Common myeloid progenitor, CD34-positive (primary cell): ENCODE measurements at regions not wholly inside any gene's neighbourhood (a gene's known extent, or its start where the extent isn't known, plus 50 kb on each side); places are given as distances from the start of the nearest gene placed in this dataset.

ENCODE experiments used
- CTCF ChIA-PET: fragments of 350-600 bp; sonication (Branson Sonifier 250); formaldehyde crosslinking; loops from one replicate; lab custom pipeline; 2021; ENCODE audit warnings: antibody characterized with exemption; lab: Charles Lee
- POLR2A ChIA-PET: fragments of 350-600 bp; sonication (Branson Sonifier 250); formaldehyde crosslinking; loops from one replicate; lab custom pipeline; 2021; ENCODE audit warnings: antibody characterized with exemption; lab: Charles Lee
- DNase-seq, 3 donors: peaks; one replicate each; pipeline versions ENCODE4 v3.0.0 to v3.0.0-alpha.2; 2013
- H3K27ac ChIP-seq, 2 experiments: 1 replicate in 1 of 2; 2 replicates in 1 of 2; pipeline ENCODE4 v1.7.0; 2013; ENCODE audit warnings: inconsistent platforms in 2 of 2, low read length in 2 of 2, mild to moderate bottlenecking in 2 of 2, low read depth in 1 of 2, moderate library complexity in 1 of 2; ENCODE audit not compliant: severe bottlenecking in 2 of 2, insufficient read depth in 1 of 2, poor library complexity in 1 of 2
- H3K27me3 ChIP-seq, 5 experiments: replicated peaks in 2 of 5; 1 replicate in 3 of 5; 2 replicates in 2 of 5; pipeline versions ENCODE4 v1.6.1 to v1.7.0; 2013; ENCODE audit warnings: low read length in 4 of 5, mild to moderate bottlenecking in 2 of 5, moderate library complexity in 2 of 5, inconsistent platforms in 1 of 5; ENCODE audit not compliant: insufficient read depth in 5 of 5, control insufficient read depth in 4 of 5
- H3K36me3 ChIP-seq, 4 experiments: 1 replicate in 2 of 4; 2 replicates in 2 of 4; pipeline versions ENCODE4 v1.6.1 to v1.7.0; 2013; ENCODE audit warnings: low read length in 3 of 4, control low read depth in 1 of 4, mild to moderate bottlenecking in 1 of 4; ENCODE audit not compliant: control insufficient read depth in 4 of 4, insufficient read depth in 4 of 4
- H3K4me1 ChIP-seq, 4 experiments: 1 replicate in 3 of 4; 2 replicates in 1 of 4; pipeline versions ENCODE4 v1.6.1 to v1.7.1; 2013; ENCODE audit warnings: low read length in 3 of 4, mild to moderate bottlenecking in 3 of 4, control low read depth in 1 of 4, inconsistent platforms in 1 of 4, moderate library complexity in 1 of 4; ENCODE audit not compliant: control insufficient read depth in 4 of 4, insufficient read depth in 4 of 4; ENCODE audit errors: control extremely low read depth in 1 of 4
- H3K4me3 ChIP-seq, 7 experiments: 1 replicate in 4 of 7; 2 replicates in 3 of 7; pipeline versions ENCODE4 v1.5.1 to v1.7.0; 2013; ENCODE audit warnings: mild to moderate bottlenecking in 7 of 7, low read length in 6 of 7, moderate library complexity in 6 of 7, inconsistent platforms in 2 of 7, low read depth in 2 of 7, control low read depth in 1 of 7; ENCODE audit not compliant: insufficient read depth in 4 of 7, control insufficient read depth in 1 of 7; ENCODE audit errors: extremely low read depth in 1 of 7
- H3K9me3 ChIP-seq, 5 experiments: 1 replicate in 4 of 5; 2 replicates in 1 of 5; pipeline versions ENCODE4 v1.6.1 to v1.7.1; 2013; ENCODE audit warnings: low read length in 4 of 5, mild to moderate bottlenecking in 2 of 5, inconsistent platforms in 1 of 5, low read depth in 1 of 5, moderate library complexity in 1 of 5; ENCODE audit not compliant: control insufficient read depth in 4 of 5, insufficient read depth in 2 of 5; ENCODE audit errors: control extremely low read depth in 1 of 5
- WGBS: methylation state at CpG from one replicate; pipeline ENCODE4 v1.1.5; 2013; ENCODE audit not compliant: insufficient coverage; 5-methylcytosine and 5-hydroxymethylcytosine counted together

GRCh38 chr3:187465503-187465902 is 97.3 kb downstream of the RTP4 start:
- Histone ChIP-seq H3K36me3 (no peaks in the 10 kb centered on the region), H3K4me3 (no peak overlapping the region), H3K27me3 (peaks cover 0 to 3% (median 0%) of the 10 kb centered on the region in 5 experiments), H3K27ac (no peak overlapping the region), H3K4me1 (no peaks in the 10 kb centered on the region), H3K9me3 (no peaks in the 10 kb centered on the region)
- POLR2A ChIA-PET = no interaction called here
- CTCF ChIA-PET = no interaction called here
- DNase-seq = no peak
- WGBS = no CpG with 5 or more reads among the region's 4 CpGs

- no peaks in the 10 kb centered on the region for H3K4me1 ChIP-seq
- POLR2A ChIA-PET = no interaction called here
- no peak for DNase-seq
- H3K27me3 ChIP-seq = peaks cover 0 to 3% (median 0%) of the 10 kb centered on the region in 5 experiments
- no peaks in the 10 kb centered on the region for H3K36me3 ChIP-seq
- no peaks in the 10 kb centered on the region for H3K9me3 ChIP-seq
- H3K4me3 ChIP-seq = no peak overlapping the region
- CTCF ChIA-PET = no interaction called here
- WGBS = 100% methylated on average over 2 of the region's 4 CpGs
- H3K27ac ChIP-seq = no peak overlapping the region
These were observed 96.5 kb downstream of the RTP4 start for GRCh38 chr3:187464682-187465081.

- ChIA-PET CTCF (no interaction called here), POLR2A (no interaction called here)
- no peaks in the 10 kb centered on the region for H3K36me3 ChIP-seq
- no peak overlapping the region for H3K27ac ChIP-seq
- no peak overlapping the region for H3K4me3 ChIP-seq
- no peak for DNase-seq
- no peaks in the 10 kb centered on the region for H3K4me1 ChIP-seq
- WGBS = 83% methylated on average over 1 of the region's 2 CpGs
- peaks cover 0 to 3% (median 0%) of the 10 kb centered on the region in 5 experiments for H3K27me3 ChIP-seq
- H3K9me3 ChIP-seq = no peaks in the 10 kb centered on the region
These were observed 90.7 kb downstream of the RTP4 start for GRCh38 chr3:187458921-187459320.

GRCh38 chr3:187458383-187458782 is 90.2 kb downstream of the RTP4 start:
- Histone ChIP-seq H3K36me3 (no peaks in the 10 kb centered on the region), H3K4me1 (no peaks in the 10 kb centered on the region), H3K9me3 (no peaks in the 10 kb centered on the region), H3K4me3 (no peak overlapping the region), H3K27ac (no peak overlapping the region), H3K27me3 (peaks cover 0 to 3% (median 0%) of the 10 kb centered on the region in 5 experiments)
- POLR2A ChIA-PET = no interaction called here
- DNase-seq = no peak
- no CpG with 5 or more reads among the region's 2 CpGs for WGBS
- CTCF ChIA-PET = no interaction called here

GRCh38 chr3:187456250-187456649 is 88.1 kb downstream of the RTP4 start:
- Histone ChIP-seq H3K27me3 (no peaks in the 10 kb centered on the region), H3K4me3 (no peak overlapping the region), H3K9me3 (no peaks in the 10 kb centered on the region), H3K36me3 (no peaks in the 10 kb centered on the region), H3K4me1 (no peaks in the 10 kb centered on the region), H3K27ac (no peak overlapping the region)
- 83% methylated on average over 1 of the region's 1 CpG for WGBS
- DNase-seq = no peak
- POLR2A ChIA-PET = no interaction called here
- CTCF ChIA-PET = no interaction called here

- Histone ChIP-seq H3K4me1 (no peaks in the 10 kb centered on the region), H3K4me3 (no peak overlapping the region), H3K27me3 (no peaks in the 10 kb centered on the region), H3K36me3 (no peaks in the 10 kb centered on the region), H3K27ac (no peak overlapping the region), H3K9me3 (no peaks in the 10 kb centered on the region)
- POLR2A ChIA-PET = no interaction called here
- DNase-seq = no peak
- CTCF ChIA-PET = no interaction called here
- 100% methylated on average over 2 of the region's 6 CpGs for WGBS
These were observed 86.1 kb downstream of the RTP4 start for GRCh38 chr3:187454085-187454815.

GRCh38 chr3:187450431-187451190 is 82.4 kb downstream of the RTP4 start:
- WGBS = 100% methylated on average over 3 of the region's 7 CpGs

More at GRCh38 chr3:187450431-187451190, 82.4 kb downstream of the RTP4 start:
- ChIA-PET CTCF (interaction anchor here (1.2 kb wide), 2 partner anchors 14 to 131 kb away, joined by 3 read pairs; no protein-coding TSS in a partner anchor), POLR2A (no interaction called here)
- Histone ChIP-seq H3K27me3 (peaks cover 0 to 1% (median 0%) of the 10 kb centered on the region in 5 experiments), H3K27ac (no peak overlapping the region), H3K4me1 (no peaks in the 10 kb centered on the region), H3K36me3 (no peaks in the 10 kb centered on the region), H3K9me3 (no peaks in the 10 kb centered on the region), H3K4me3 (no peak overlapping the region)
- DNase-seq = no peak
